Lung (tissue), 11 donors: ENCODE measurements at regions not wholly inside any gene's neighbourhood (a gene's known extent, or its start where the extent isn't known, plus 50 kb on each side); places are given as distances from the start of the nearest gene placed in this dataset.

Experiments
- ATAC-seq: fragments of 200-7000 bp; cut with Tn5 transposase; one replicate; pipeline ENCODE4 v1.9.1; 2020; ENCODE audit warnings: moderate number of reproducible peaks; ENCODE audit not compliant: insufficient read depth, low FRiP score
- DNase-seq, 3 donors: peaks; one replicate each; pipeline ENCODE4 v3.0.0-alpha.2; 2013 to 2017
- H3K27ac ChIP-seq, 2 donors: one replicate each; pipeline ENCODE4 v1.5.1; 2013; ENCODE audit warnings: mild to moderate bottlenecking in 2 of 2, moderate library complexity in 2 of 2, control low read depth in 1 of 2, inconsistent platforms in 1 of 2, low read depth in 1 of 2, low read length in 1 of 2
- H3K27me3 ChIP-seq, 3 donors: one replicate each; pipeline ENCODE4 v1.5.1; 2013; ENCODE audit warnings: low read length in 2 of 3; ENCODE audit not compliant: control insufficient read depth in 3 of 3, insufficient read depth in 3 of 3
- H3K36me3 ChIP-seq, 4 donors: one replicate each; pipeline ENCODE4 v1.5.1; 2013; ENCODE audit warnings: low read length in 4 of 4, mild to moderate bottlenecking in 1 of 4, moderate library complexity in 1 of 4; ENCODE audit not compliant: control insufficient read depth in 4 of 4, insufficient read depth in 4 of 4
- H3K4me1 ChIP-seq, 5 donors: one replicate each; pipeline ENCODE4 v1.5.1; 2013; ENCODE audit warnings: low read length in 5 of 5, mild to moderate bottlenecking in 2 of 5, moderate library complexity in 1 of 5; ENCODE audit not compliant: control insufficient read depth in 5 of 5, insufficient read depth in 5 of 5
- H3K4me3 ChIP-seq: one replicate; pipeline ENCODE4 v1.5.1; 2013; ENCODE audit warnings: mild to moderate bottlenecking, control low read depth, moderate library complexity
- H3K9ac ChIP-seq, 2 donors: one replicate each; pipeline ENCODE4 v1.5.1; 2013; ENCODE audit warnings: low read length in 2 of 2, control low read depth in 1 of 2; ENCODE audit not compliant: insufficient read depth in 1 of 2
- H3K9me3 ChIP-seq, 4 donors: one replicate each; pipeline ENCODE4 v1.5.1; 2013; ENCODE audit warnings: low read length in 3 of 4, mild to moderate bottlenecking in 1 of 4, moderate library complexity in 1 of 4; ENCODE audit not compliant: control insufficient read depth in 4 of 4, insufficient read depth in 3 of 4
- CTCF ChIP-seq: IDR thresholded peaks from 2 replicates; pipeline ENCODE4 v1.5.1; 2012; ENCODE audit warnings: mild to moderate bottlenecking; ENCODE audit errors: control extremely low read depth, extremely low read depth
- WGBS, 2 donors: extraction: QIAGEN DNeasy Blood & Tissue Kit; methylation state at CpG; one replicate each; pipeline ENCODE4 v1.1.7; 2013; 5-methylcytosine and 5-hydroxymethylcytosine counted together
- donor health status: control.
- donor health status: control.
- donor health status: Bipolar disorder and iron deficiency.
- donor health status: healthy.
- donor health status: DM: yes; HTN: yes; CAD: no.

- WGBS, 2 donors: 48 to 52% methylated on average over 10 of the region's 10 CpGs
- ATAC-seq (no peak), DNase-seq (no peak)
- TF ChIP-seq CTCF: no peak
- Histone ChIP-seq H3K9ac (no peak overlapping the region), H3K4me1 (peaks cover 0 to 4% (median 0%) of the 10 kb centered on the region in 5 donors), H3K27ac (no peak overlapping the region), H3K4me3 (no peak overlapping the region), H3K36me3 (no peaks in the 10 kb centered on the region), H3K27me3 (peaks cover 0 to 4% (median 0%) of the 10 kb centered on the region in 3 donors), H3K9me3 (peaks cover 0 to 4% (median 0%) of the 10 kb centered on the region in 4 donors)
Measured at GRCh38 chr6:168785720-168786511, 344.9 kb downstream of the SMOC2 start.

- Histone ChIP-seq H3K36me3 (no peaks in the 10 kb centered on the region), H3K9me3 (peaks cover 0 to 7% (median 3%) of the 10 kb centered on the region in 4 donors), H3K27me3 (peaks cover 0 to 4% (median 0%) of the 10 kb centered on the region in 3 donors), H3K9ac (no peak overlapping the region), H3K27ac (no peak overlapping the region), H3K4me3 (no peak overlapping the region), H3K4me1 (peaks cover 0 to 4% (median 0%) of the 10 kb centered on the region in 5 donors)
- TF ChIP-seq CTCF: no peak
- DNase-seq (no peak), ATAC-seq (no peak)
- WGBS, 2 donors: 81% methylated on average over 14 of the region's 14 CpGs
Measured at GRCh38 chr6:168784426-168784825, 343.4 kb downstream of the SMOC2 start.

- no peak overlapping the region for H3K27ac ChIP-seq
- no peak for DNase-seq
- WGBS, 2 donors: 84 to 88% methylated on average over 11 of the region's 11 CpGs
- peaks cover 0 to 6% (median 3%) of the 10 kb centered on the region in 4 donors for H3K9me3 ChIP-seq
- no peaks in the 10 kb centered on the region for H3K36me3 ChIP-seq
- no peak for TF ChIP-seq CTCF
- ATAC-seq: no peak
- H3K27me3 ChIP-seq: peaks cover 0 to 8% (median 0%) of the 10 kb centered on the region in 3 donors
- H3K4me1 ChIP-seq: peaks cover 0 to 6% (median 0%) of the 10 kb centered on the region in 5 donors
- no peak overlapping the region for H3K9ac ChIP-seq
- H3K4me3 ChIP-seq: no peak overlapping the region
Measured at GRCh38 chr6:168783720-168784119, 342.7 kb downstream of the SMOC2 start.
